Cardiac fibroblast (primary cell): ENCODE measurements at regions not wholly inside any gene's neighbourhood (a gene's known extent, or its start where the extent isn't known, plus 50 kb on each side); places are given as distances from the start of the nearest gene placed in this dataset.

Experiments
- DNase-seq, 2 donors: peaks; one replicate each; pipeline versions ENCODE4 v3.0.0 to v3.0.0-alpha.2; 2010; ENCODE audit warnings: low read depth in 2 of 2
- H3K4me3 ChIP-seq, 2 donors: replicated peaks in 1 of 2; 1 replicate in 1 of 2; 2 replicates in 1 of 2; pipeline ENCODE4 v1.5.1; 2011; ENCODE audit warnings: low read depth in 2 of 2, low read length in 2 of 2, mild to moderate bottlenecking in 2 of 2, moderate library complexity in 1 of 2
- TF ChIP-seq, protein P1 (sequence below): IDR thresholded peaks from one replicate; pipeline ENCODE4 v1.5.1; 2011; ENCODE audit warnings: low read depth, mild to moderate bottlenecking, low read length, inconsistent platforms

DNA sequence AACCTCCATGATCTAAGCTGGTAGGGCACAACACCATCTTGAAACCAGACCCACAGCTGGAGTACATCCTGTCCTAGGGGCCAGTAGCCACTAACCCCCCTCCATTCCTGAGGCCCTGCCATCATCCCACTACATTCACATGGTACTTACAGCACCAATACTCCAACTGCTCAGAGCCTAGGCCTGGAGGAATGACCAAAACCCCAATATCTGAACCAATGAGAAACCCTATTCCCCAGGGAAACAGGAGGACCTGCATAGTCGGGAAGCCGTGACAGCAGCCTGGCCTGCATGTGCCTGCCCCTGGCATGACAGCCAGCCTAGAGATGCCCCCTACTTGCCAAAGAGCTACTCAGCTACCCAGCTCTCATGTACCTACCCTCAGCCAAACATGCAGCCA lies 65.4 kb upstream of the DMRT1 start:
- no peak for DNase-seq
- H3K4me3 ChIP-seq: no peak overlapping the region
- TF ChIP-seq, protein P1, sequence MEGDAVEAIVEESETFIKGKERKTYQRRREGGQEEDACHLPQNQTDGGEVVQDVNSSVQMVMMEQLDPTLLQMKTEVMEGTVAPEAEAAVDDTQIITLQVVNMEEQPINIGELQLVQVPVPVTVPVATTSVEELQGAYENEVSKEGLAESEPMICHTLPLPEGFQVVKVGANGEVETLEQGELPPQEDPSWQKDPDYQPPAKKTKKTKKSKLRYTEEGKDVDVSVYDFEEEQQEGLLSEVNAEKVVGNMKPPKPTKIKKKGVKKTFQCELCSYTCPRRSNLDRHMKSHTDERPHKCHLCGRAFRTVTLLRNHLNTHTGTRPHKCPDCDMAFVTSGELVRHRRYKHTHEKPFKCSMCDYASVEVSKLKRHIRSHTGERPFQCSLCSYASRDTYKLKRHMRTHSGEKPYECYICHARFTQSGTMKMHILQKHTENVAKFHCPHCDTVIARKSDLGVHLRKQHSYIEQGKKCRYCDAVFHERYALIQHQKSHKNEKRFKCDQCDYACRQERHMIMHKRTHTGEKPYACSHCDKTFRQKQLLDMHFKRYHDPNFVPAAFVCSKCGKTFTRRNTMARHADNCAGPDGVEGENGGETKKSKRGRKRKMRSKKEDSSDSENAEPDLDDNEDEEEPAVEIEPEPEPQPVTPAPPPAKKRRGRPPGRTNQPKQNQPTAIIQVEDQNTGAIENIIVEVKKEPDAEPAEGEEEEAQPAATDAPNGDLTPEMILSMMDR: no peak

DNA sequence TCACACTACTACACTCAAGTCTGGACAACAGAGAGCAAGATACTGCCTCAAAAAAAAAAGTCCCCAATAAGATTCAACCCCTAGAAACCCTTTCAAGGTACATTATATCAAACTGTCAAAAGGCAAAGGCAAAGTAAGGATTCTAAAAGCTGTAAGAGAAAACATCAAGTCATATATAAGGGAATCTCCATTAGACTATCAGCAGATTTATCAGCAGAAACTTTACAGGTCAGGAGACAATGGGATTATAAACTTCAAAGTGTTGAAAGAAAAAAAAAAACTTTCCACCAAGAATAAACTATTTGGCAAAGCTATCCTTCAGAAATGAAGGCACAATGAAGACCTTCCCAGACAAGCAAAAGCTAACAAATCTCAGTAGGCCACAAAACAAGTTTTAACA lies 63.5 kb upstream of the DMRT1 start:
- H3K4me3 ChIP-seq: no peak overlapping the region
- no peak for DNase-seq
- TF ChIP-seq, protein P1: no peak

DNA sequence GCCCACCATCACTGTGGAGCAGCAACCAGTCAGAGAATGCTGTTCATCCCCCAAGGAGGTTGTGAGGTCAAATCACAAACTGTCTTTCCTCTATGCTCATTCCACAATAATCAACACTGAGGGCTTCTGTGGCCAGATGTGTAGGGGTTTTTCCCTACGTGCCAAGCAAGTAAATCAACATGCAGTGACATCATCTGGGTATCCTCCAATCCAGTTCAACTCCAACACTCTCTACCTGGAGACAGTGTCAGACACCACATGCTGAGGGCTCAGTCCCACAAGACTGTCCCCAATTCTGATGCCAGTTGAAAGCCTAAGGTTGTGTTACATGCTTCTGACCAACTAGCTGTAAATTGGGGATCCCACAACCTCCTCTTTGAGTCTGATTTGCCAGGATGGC lies 57.3 kb upstream of the DMRT1 start:
- no peak for DNase-seq
- TF ChIP-seq, protein P1: no peak
- no peak overlapping the region for H3K4me3 ChIP-seq

DNA sequence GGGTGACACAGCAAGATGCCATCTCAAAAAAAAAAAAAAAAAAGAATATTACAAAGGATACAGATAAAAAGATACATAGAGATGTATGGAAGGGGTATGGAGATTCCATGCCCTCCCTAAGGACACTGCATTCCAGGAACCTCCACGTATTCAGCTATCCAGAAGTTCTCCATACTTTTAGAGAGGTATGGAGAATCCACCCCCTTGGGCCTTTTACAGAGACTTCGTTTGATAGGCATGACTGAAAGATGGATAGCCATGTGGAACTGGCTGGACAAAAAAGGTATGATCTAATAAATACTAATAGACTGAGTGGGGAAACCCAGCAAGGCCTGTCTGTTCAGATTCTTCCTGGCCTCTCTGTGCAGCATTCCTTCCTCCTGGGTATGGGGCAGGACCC lies 56.6 kb upstream of the DMRT1 start:
- TF ChIP-seq, protein P1: no peak
- no peak overlapping the region for H3K4me3 ChIP-seq
- no peak for DNase-seq

DNA sequence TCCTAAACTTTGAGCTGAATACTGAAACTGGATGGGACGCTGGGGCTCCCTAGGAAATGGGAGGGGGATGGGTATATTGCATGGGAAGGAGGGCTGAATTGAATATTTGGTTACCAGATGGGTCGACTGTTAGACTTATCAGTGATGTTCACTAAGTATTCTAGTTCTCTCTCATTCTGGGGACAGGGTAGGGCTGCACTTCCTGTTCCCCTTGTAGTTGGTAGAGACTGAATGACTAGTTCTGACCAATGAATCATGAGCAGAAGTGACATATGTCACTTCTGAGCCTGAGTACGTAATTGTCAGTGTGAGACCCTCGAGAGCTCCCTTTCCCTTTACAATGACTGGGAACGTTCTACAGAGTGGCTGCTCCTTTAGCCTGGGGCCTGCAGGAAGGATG lies 55.5 kb upstream of the DMRT1 start:
- no peak overlapping the region for H3K4me3 ChIP-seq
- TF ChIP-seq, protein P1: no peak
- no peak for DNase-seq

DNA sequence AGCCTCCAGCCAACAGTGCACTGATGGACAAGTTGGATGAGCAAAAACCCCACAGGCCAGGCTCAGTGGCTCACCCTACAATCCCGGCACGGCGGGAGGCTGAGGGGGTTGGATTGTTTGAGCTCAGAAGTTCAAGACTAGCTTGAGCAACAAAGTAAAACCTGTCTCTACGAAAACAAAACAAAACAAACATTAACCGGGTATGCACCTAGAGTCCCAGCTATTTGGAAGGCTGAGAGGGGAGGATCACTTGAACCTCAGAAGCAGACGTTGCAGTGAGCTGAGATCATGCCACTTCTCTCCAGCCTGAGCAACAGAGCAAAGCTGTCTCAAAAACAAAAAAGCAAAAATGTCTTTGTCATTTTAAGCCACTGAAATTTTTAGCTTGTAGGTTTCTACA lies 55.1 kb upstream of the DMRT1 start:
- TF ChIP-seq, protein P1: no peak
- H3K4me3 ChIP-seq: no peak overlapping the region
- DNase-seq: no peak

DNA sequence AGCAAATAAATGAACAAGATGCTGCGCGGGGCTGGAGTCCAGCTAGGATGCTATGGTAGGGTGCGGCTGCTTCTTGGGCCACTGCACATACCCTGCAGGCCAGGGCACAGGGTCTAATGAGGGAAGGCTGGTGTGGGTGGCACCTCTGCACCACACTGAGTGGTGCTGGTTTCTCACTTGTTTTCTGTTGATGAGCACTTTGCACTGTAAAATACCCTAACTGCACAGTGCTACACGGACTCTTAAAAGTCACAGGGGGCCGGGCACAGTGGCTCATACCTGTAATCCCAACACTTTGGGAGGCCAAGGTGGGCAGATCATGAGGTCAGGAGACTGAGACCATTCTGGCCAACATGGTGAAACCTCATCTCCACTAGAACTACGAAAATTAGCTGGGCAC lies 52.7 kb upstream of the DMRT1 start:
- H3K4me3 ChIP-seq: no peak overlapping the region
- TF ChIP-seq, protein P1: no peak
- DNase-seq: no peak
